OCI-LY1 (cell line): ENCODE measurements at regions not wholly inside any gene's neighbourhood (a gene's known extent, or its start where the extent isn't known, plus 50 kb on each side); places are given as distances from the start of the nearest gene placed in this dataset.

Experiments used
- EZH2 ChIP-seq: fragments of 200-600 bp; sonication (generic), shearing (Covaris generic); IDR thresholded peaks from 2 replicates; pipeline ENCODE4 v1.8.0; 2017; ENCODE audit warnings: borderline replicate concordance, mixed run types, mild to moderate bottlenecking, antibody characterized with exemption, low read length, moderate library complexity, mixed read lengths
- TF ChIP-seq, protein P1 (sequence below): fragments of 200-600 bp; sonication (generic), shearing (Covaris generic); IDR thresholded peaks from 2 replicates; pipeline ENCODE4 v1.5.1; 2017; ENCODE audit warnings: mild to moderate bottlenecking, antibody characterized with exemption, low read length, moderate library complexity, mixed read lengths

DNA sequence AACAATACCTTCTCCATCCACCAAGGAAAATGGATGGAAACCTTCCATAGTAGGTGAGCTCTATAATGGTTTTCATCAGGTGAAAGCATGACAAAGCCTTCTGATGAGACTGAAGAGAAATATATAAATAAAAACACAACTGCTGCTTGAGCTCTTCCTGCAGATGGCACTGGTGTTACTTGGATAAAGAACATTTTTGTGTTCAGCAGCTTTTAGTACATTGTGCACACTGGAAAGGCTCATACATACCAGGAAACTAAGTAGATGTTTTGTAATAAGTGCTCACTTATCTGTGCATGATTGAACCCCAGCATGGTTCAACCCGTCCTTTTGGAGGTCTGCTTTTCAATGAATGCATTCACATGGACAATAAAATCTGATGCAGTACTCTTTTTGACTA, 357.3 kb upstream of the MIS18BP1 start:
- TF ChIP-seq, protein P1, sequence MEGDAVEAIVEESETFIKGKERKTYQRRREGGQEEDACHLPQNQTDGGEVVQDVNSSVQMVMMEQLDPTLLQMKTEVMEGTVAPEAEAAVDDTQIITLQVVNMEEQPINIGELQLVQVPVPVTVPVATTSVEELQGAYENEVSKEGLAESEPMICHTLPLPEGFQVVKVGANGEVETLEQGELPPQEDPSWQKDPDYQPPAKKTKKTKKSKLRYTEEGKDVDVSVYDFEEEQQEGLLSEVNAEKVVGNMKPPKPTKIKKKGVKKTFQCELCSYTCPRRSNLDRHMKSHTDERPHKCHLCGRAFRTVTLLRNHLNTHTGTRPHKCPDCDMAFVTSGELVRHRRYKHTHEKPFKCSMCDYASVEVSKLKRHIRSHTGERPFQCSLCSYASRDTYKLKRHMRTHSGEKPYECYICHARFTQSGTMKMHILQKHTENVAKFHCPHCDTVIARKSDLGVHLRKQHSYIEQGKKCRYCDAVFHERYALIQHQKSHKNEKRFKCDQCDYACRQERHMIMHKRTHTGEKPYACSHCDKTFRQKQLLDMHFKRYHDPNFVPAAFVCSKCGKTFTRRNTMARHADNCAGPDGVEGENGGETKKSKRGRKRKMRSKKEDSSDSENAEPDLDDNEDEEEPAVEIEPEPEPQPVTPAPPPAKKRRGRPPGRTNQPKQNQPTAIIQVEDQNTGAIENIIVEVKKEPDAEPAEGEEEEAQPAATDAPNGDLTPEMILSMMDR: no peak
- TF ChIP-seq EZH2: no peak
